Thymus (tissue), 11 donors: ENCODE measurements at regions not wholly inside any gene's neighbourhood (a gene's known extent, or its start where the extent isn't known, plus 50 kb on each side); places are given as distances from the start of the nearest gene placed in this dataset.

Source experiments
- DNase-seq, 9 donors: peaks; one replicate each; pipeline ENCODE4 v3.0.0-alpha.2; 2013; ENCODE audit warnings: low spot score in 9 of 9, low read depth in 6 of 9, missing footprints in 1 of 9
- H3K27ac ChIP-seq, 2 donors: one replicate each; pipeline ENCODE4 v1.5.1; 2013; ENCODE audit warnings: control low read depth in 1 of 2, low read depth in 1 of 2, low read length in 1 of 2, mild to moderate bottlenecking in 1 of 2, moderate library complexity in 1 of 2
- H3K27me3 ChIP-seq, 2 donors: one replicate each; pipeline ENCODE4 v1.5.1; 2013; ENCODE audit warnings: low read length in 1 of 2; ENCODE audit not compliant: control insufficient read depth in 2 of 2, insufficient read depth in 1 of 2
- H3K36me3 ChIP-seq, 2 donors: one replicate each; pipeline ENCODE4 v1.5.1; 2013; ENCODE audit warnings: low read length in 1 of 2, mild to moderate bottlenecking in 1 of 2, moderate library complexity in 1 of 2; ENCODE audit not compliant: control insufficient read depth in 2 of 2, insufficient read depth in 2 of 2
- H3K4me1 ChIP-seq, 2 donors: one replicate each; pipeline ENCODE4 v1.5.1; 2013; ENCODE audit warnings: low read length in 2 of 2; ENCODE audit not compliant: control insufficient read depth in 2 of 2, insufficient read depth in 2 of 2
- H3K4me3 ChIP-seq, 2 donors: one replicate each; pipeline ENCODE4 v1.5.1; 2013; ENCODE audit warnings: low read length in 2 of 2, control low read depth in 1 of 2, mild to moderate bottlenecking in 1 of 2
- H3K9me3 ChIP-seq, 2 donors: one replicate each; pipeline ENCODE4 v1.5.1; 2013; ENCODE audit warnings: low read length in 1 of 2, mild to moderate bottlenecking in 1 of 2; ENCODE audit not compliant: control insufficient read depth in 2 of 2, insufficient read depth in 1 of 2
- WGBS: extraction: QIAGEN DNeasy Blood & Tissue Kit; methylation state at CpG from one replicate; pipeline ENCODE4 v1.1.7; 2013; 5-methylcytosine and 5-hydroxymethylcytosine counted together
- donor health status: healthy.

- WGBS = 91% methylated on average over 12 of the region's 12 CpGs
- H3K4me1 ChIP-seq = no peaks in the 10 kb centered on the region
- no peak for DNase-seq
Observed at GRCh38 chr15:62465173-62465572, 300.1 kb upstream of the C2CD4B start.

GRCh38 chr15:62469478-62469873 is 304.4 kb upstream of the C2CD4B start:
- DNase-seq = no peak
- H3K27ac ChIP-seq = no peak overlapping the region

More at GRCh38 chr15:62465173-62465572, 300.1 kb upstream of the C2CD4B start:
- Histone ChIP-seq H3K27me3 (no peaks in the 10 kb centered on the region), H3K36me3 (no peaks in the 10 kb centered on the region), H3K4me3 (no peak overlapping the region), H3K9me3 (no peaks in the 10 kb centered on the region), H3K27ac (no peak overlapping the region)

DNA sequence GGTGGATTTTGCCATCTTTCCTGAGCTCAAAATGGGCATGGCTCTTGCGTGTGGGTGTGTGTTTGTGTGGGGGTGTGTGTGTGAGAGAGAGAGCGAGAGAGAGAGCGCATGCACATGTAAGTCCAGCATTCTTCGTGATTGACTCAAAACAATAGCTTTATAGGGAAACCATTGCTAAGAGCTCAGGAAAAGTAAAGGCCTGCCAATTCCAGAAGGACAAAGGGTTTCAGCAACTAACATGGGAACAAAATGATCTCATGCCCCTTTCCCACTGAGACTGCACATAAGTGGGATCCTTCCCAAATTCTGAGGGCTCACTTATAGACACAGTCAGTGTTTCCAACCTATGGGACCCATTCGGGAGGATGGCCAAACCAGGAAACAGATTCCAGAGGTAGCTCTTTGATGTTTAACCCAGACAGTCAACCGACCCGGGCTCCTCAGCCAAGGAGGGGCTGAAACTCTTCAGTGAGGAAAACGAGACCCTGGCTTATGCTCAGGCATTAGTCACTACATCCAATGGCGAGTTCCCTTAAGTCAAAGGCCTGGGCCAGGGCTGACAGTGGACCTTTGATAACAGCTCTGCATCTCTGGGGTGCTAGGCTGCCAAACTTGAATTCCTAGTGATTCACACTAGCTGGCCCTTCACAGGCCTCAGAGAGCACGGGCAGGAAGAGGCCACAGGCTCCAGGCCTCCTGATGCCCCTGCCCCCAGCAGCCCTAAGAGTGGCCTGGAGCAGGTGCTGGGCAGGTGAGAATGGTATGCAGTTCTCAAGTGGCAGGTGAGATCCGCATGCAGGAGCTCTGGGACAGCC is 305.0 kb upstream of the C2CD4B start:
- DNase-seq = no peak
- Histone ChIP-seq H3K4me1 (no peaks in the 10 kb centered on the region), H3K4me3 (no peak overlapping the region), H3K9me3 (no peaks in the 10 kb centered on the region), H3K27me3 (no peaks in the 10 kb centered on the region), H3K27ac (no peak overlapping the region), H3K36me3 (no peaks in the 10 kb centered on the region)
- WGBS = 93% methylated on average over 11 of the region's 11 CpGs

More at GRCh38 chr15:62469478-62469873, 304.4 kb upstream of the C2CD4B start:
- H3K9me3 ChIP-seq = no peaks in the 10 kb centered on the region
- H3K36me3 ChIP-seq = no peaks in the 10 kb centered on the region
- H3K4me1 ChIP-seq = no peaks in the 10 kb centered on the region
- no peak overlapping the region for H3K4me3 ChIP-seq
- no peaks in the 10 kb centered on the region for H3K27me3 ChIP-seq

- Histone ChIP-seq H3K27ac (no peak overlapping the region), H3K9me3 (no peaks in the 10 kb centered on the region), H3K36me3 (no peaks in the 10 kb centered on the region), H3K27me3 (no peaks in the 10 kb centered on the region), H3K4me1 (no peaks in the 10 kb centered on the region), H3K4me3 (no peak overlapping the region)
- DNase-seq = no peak
- WGBS = 96% methylated on average over 6 of the region's 6 CpGs
Observed at GRCh38 chr15:62472616-62473299, 307.7 kb upstream of the C2CD4B start.

DNA sequence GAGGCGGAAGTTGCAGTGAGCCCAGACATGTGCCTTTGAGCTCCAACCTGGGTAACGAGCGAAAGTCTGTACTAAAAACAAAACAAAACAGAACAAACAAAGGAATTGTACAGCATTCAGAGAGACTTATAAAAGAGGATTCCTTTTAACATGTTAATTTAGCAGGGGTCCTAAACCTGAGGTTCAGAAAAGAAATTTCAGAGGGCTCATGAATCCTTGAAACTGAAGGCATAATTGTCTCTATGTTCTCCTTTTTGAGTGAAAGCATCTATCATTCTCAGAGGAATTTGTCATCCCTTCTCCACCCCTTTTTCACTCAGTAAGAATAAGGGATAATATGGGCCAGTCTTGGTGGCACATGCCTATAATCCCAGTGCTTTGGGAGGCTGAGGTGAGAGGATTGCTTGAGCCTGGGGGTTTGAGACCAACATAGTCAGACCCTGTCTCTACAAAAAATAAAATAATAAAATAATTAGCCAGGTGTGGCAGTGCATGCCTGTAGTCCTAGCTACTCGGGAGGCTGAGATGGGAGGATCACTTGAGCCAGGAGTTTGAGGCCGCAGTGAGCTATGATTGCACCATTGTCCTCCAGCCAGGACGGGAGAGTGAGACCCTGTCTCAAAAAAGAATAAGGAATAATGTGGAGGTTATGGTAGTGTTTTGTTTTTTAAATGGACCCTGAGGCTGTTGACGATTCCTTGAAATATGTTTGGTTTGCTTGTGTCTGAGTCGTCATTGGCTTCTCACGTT is 309.1 kb upstream of the C2CD4B start:
- Histone ChIP-seq H3K36me3 (no peaks in the 10 kb centered on the region), H3K4me3 (no peak overlapping the region), H3K27ac (no peak overlapping the region), H3K27me3 (no peaks in the 10 kb centered on the region), H3K9me3 (no peaks in the 10 kb centered on the region), H3K4me1 (no peaks in the 10 kb centered on the region)
- 86% methylated on average over 9 of the region's 9 CpGs for WGBS
- no peak for DNase-seq

- H3K4me1 ChIP-seq = no peaks in the 10 kb centered on the region
- 92% methylated on average over 5 of the region's 5 CpGs for WGBS
- no peak overlapping the region for H3K4me3 ChIP-seq
- H3K27me3 ChIP-seq = no peaks in the 10 kb centered on the region
- no peaks in the 10 kb centered on the region for H3K9me3 ChIP-seq
- no peak for DNase-seq
- H3K36me3 ChIP-seq = no peaks in the 10 kb centered on the region
- H3K27ac ChIP-seq = no peak overlapping the region
Observed at GRCh38 chr15:62474771-62475124, 309.7 kb upstream of the C2CD4B start.

GRCh38 chr15:62475591-62475990 is 310.5 kb upstream of the C2CD4B start:
- Histone ChIP-seq H3K4me3 (no peak overlapping the region), H3K27me3 (no peaks in the 10 kb centered on the region), H3K27ac (no peak overlapping the region), H3K36me3 (no peaks in the 10 kb centered on the region), H3K4me1 (no peaks in the 10 kb centered on the region), H3K9me3 (no peaks in the 10 kb centered on the region)
- WGBS = 91% methylated on average over 2 of the region's 2 CpGs
- no peak for DNase-seq

GRCh38 chr15:62476163-62476562 is 311.1 kb upstream of the C2CD4B start:
- H3K27ac ChIP-seq = no peak overlapping the region
- DNase-seq = no peak
- no peaks in the 10 kb centered on the region for H3K9me3 ChIP-seq
- WGBS = 96% methylated on average over 9 of the region's 9 CpGs
- H3K4me3 ChIP-seq = no peak overlapping the region
- no peaks in the 10 kb centered on the region for H3K36me3 ChIP-seq
- no peaks in the 10 kb centered on the region for H3K4me1 ChIP-seq
- H3K27me3 ChIP-seq = no peaks in the 10 kb centered on the region

GRCh38 chr15:62477929-62478328 is 312.8 kb upstream of the C2CD4B start:
- no peak for DNase-seq
- 90% methylated on average over 9 of the region's 9 CpGs for WGBS
- Histone ChIP-seq H3K4me3 (no peak overlapping the region), H3K36me3 (no peaks in the 10 kb centered on the region), H3K9me3 (no peaks in the 10 kb centered on the region), H3K4me1 (no peaks in the 10 kb centered on the region), H3K27me3 (no peaks in the 10 kb centered on the region), H3K27ac (no peak overlapping the region)
